IPS-18a (cell line): ENCODE measurements at regions not wholly inside any gene's neighbourhood (a gene's known extent, or its start where the extent isn't known, plus 50 kb on each side); places are given as distances from the start of the nearest gene placed in this dataset.

ENCODE experiments used
- H3K27ac ChIP-seq: one replicate; pipeline ENCODE4 v1.5.1; 2013; ENCODE audit warnings: low read length
- H3K27me3 ChIP-seq: one replicate; pipeline ENCODE4 v1.6.1; 2013; ENCODE audit warnings: mild to moderate bottlenecking, low read length; ENCODE audit not compliant: control insufficient read depth, insufficient read depth
- H3K36me3 ChIP-seq: one replicate; pipeline ENCODE4 v1.6.1; 2013; ENCODE audit warnings: low read depth, low read length; ENCODE audit not compliant: control insufficient read depth
- H3K4me1 ChIP-seq: one replicate; pipeline ENCODE4 v1.6.1; 2013; ENCODE audit warnings: low read depth, low read length; ENCODE audit not compliant: control insufficient read depth
- H3K4me3 ChIP-seq: one replicate; pipeline ENCODE4 v1.5.1; 2013; ENCODE audit warnings: low read length
- H3K9ac ChIP-seq: one replicate; pipeline ENCODE4 v1.6.1; 2013; ENCODE audit warnings: mild to moderate bottlenecking, low read length, moderate library complexity
- H3K9me3 ChIP-seq: one replicate; pipeline ENCODE4 v1.6.1; 2013; ENCODE audit warnings: low read depth, low read length; ENCODE audit not compliant: control insufficient read depth

DNA sequence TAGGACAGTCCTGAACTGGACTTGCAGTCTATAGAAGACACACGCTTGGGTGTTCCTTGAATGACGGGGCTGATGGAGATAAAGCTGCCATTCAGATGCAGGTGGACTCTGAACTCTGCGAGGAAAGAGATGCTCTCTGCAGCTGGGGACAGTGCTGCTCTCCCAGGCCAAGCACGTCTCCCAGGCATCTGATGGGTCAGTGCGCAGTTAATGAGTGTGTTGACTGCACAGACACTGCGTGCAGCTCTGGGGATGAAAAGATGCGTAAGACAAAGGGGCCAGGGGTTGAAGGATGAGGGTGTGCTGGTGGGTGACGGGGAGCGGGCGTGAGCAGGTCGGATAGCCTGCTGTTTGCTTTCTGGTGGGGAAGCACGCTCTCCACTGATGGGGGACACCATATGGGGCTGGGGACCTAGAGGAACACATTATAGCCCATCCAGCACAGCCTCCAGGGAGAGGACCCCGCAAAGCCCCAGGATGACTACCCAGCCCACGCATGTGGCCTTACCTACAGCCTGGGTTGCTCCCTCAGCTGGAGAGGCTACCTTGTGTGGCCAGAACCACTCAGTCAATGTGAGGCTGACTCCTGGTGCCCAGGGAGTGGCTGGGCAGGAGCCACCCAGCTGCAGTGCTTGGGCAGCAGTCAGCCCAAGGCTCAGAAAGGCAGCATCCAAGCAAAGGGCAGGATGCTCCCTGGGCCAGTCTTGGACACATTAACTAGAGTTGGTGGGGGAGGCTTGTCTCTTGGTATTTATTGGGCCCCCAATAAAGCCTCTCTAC, 246.3 kb downstream of the RBFOX3 start:
- Histone ChIP-seq H3K4me1 (no peaks in the 10 kb centered on the region), H3K27me3 (no peaks in the 10 kb centered on the region), H3K4me3 (no peak overlapping the region), H3K9me3 (no peaks in the 10 kb centered on the region), H3K36me3 (no peaks in the 10 kb centered on the region), H3K27ac (no peak overlapping the region), H3K9ac (no peak overlapping the region)

GRCh38 chr17:79363552-79364275, 247.1 kb downstream of the RBFOX3 start:
- no peaks in the 10 kb centered on the region for H3K27me3 ChIP-seq
- no peaks in the 10 kb centered on the region for H3K4me1 ChIP-seq
- no peaks in the 10 kb centered on the region for H3K9me3 ChIP-seq
- no peak overlapping the region for H3K4me3 ChIP-seq
- H3K27ac ChIP-seq: no peak overlapping the region
- H3K36me3 ChIP-seq: no peaks in the 10 kb centered on the region
- H3K9ac ChIP-seq: no peak overlapping the region

DNA sequence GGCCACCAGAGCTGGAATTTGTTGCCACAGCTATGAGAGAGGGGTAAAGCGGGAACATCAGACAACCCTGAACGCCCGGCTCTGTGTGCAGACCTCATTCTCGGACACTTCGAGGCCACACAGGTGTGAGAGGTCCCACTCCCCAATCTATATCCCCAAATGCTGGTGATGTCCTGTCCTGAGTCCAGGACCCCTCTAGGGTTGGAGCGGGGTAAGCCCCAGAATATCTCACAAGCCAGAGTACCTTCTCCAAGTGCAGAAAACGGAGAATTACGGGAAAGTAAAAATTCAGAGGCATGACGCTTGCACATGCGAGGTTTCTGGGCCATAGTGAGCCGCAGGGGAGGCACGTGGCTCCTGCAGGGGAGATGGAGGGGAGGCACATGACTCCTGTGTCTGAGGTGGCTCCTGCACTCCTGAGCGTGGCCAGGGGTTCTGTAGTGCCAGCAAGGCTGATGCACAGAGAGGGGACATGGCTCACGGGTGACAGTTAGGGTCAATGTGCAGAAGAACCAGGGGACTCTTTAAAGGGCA, 248.0 kb downstream of the RBFOX3 start:
- no peaks in the 10 kb centered on the region for H3K4me1 ChIP-seq
- H3K9me3 ChIP-seq: no peaks in the 10 kb centered on the region
- H3K27me3 ChIP-seq: no peaks in the 10 kb centered on the region
- no peak overlapping the region for H3K4me3 ChIP-seq
- H3K27ac ChIP-seq: no peak overlapping the region
- no peak overlapping the region for H3K9ac ChIP-seq
- H3K36me3 ChIP-seq: no peaks in the 10 kb centered on the region

- H3K36me3 ChIP-seq: no peaks in the 10 kb centered on the region
- H3K4me1 ChIP-seq: no peaks in the 10 kb centered on the region
- H3K27me3 ChIP-seq: no peaks in the 10 kb centered on the region
- no peak overlapping the region for H3K27ac ChIP-seq
- H3K4me3 ChIP-seq: no peak overlapping the region
- H3K9me3 ChIP-seq: no peaks in the 10 kb centered on the region
- no peak overlapping the region for H3K9ac ChIP-seq
Observed at GRCh38 chr17:79361873-79362771, 248.7 kb downstream of the RBFOX3 start.

DNA sequence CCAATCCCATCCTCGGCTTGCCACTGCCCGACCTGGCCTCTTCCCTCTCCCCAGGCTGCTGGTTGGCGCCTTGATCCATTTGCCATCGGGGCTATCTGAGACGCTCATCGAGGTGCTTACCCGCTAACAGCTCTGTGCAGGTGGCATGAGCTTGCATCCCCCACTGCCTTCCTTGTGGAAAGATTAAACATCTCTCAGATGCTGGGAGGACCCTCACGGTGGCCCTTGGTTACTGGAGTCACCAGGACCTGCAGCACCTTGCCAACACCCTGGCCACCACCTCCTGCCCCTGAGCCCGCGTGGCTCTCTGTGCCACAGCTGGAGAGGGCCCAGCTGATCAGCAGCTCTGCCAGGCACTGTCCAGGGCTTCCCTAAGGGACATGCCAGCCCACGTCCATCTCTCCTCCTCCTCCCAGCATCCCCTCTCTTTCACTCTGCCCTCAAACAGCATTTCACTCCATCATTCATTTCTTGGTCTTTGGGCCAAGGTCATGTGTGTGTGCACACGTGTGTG, 249.6 kb downstream of the RBFOX3 start:
- no peak overlapping the region for H3K9ac ChIP-seq
- no peaks in the 10 kb centered on the region for H3K36me3 ChIP-seq
- no peaks in the 10 kb centered on the region for H3K4me1 ChIP-seq
- H3K9me3 ChIP-seq: no peaks in the 10 kb centered on the region
- H3K27ac ChIP-seq: no peak overlapping the region
- no peaks in the 10 kb centered on the region for H3K27me3 ChIP-seq
- no peak overlapping the region for H3K4me3 ChIP-seq

GRCh38 chr17:79360196-79360595, 250.7 kb downstream of the RBFOX3 start:
- no peaks in the 10 kb centered on the region for H3K27me3 ChIP-seq
- H3K4me1 ChIP-seq: no peaks in the 10 kb centered on the region
- no peak overlapping the region for H3K9ac ChIP-seq
- no peaks in the 10 kb centered on the region for H3K36me3 ChIP-seq
- H3K27ac ChIP-seq: no peak overlapping the region
- no peak overlapping the region for H3K4me3 ChIP-seq
- H3K9me3 ChIP-seq: no peaks in the 10 kb centered on the region

GRCh38 chr17:79356839-79357447, 253.9 kb downstream of the RBFOX3 start:
- Histone ChIP-seq H3K4me3 (no peak overlapping the region), H3K27ac (no peak overlapping the region), H3K9me3 (no peaks in the 10 kb centered on the region), H3K4me1 (no peaks in the 10 kb centered on the region), H3K27me3 (no peaks in the 10 kb centered on the region), H3K36me3 (no peaks in the 10 kb centered on the region), H3K9ac (no peak overlapping the region)

GRCh38 chr17:79355165-79355564, 255.7 kb downstream of the RBFOX3 start:
- H3K9me3 ChIP-seq: no peaks in the 10 kb centered on the region
- H3K27ac ChIP-seq: no peak overlapping the region
- H3K36me3 ChIP-seq: no peaks in the 10 kb centered on the region
- H3K27me3 ChIP-seq: no peaks in the 10 kb centered on the region
- H3K9ac ChIP-seq: no peak overlapping the region
- H3K4me3 ChIP-seq: no peak overlapping the region
- H3K4me1 ChIP-seq: no peaks in the 10 kb centered on the region

- Histone ChIP-seq H3K36me3 (no peaks in the 10 kb centered on the region), H3K27ac (no peak overlapping the region), H3K9me3 (no peaks in the 10 kb centered on the region), H3K9ac (no peak overlapping the region), H3K4me3 (no peak overlapping the region), H3K4me1 (no peaks in the 10 kb centered on the region), H3K27me3 (no peaks in the 10 kb centered on the region)
Observed at GRCh38 chr17:79354173-79354820, 256.6 kb downstream of the RBFOX3 start.

DNA sequence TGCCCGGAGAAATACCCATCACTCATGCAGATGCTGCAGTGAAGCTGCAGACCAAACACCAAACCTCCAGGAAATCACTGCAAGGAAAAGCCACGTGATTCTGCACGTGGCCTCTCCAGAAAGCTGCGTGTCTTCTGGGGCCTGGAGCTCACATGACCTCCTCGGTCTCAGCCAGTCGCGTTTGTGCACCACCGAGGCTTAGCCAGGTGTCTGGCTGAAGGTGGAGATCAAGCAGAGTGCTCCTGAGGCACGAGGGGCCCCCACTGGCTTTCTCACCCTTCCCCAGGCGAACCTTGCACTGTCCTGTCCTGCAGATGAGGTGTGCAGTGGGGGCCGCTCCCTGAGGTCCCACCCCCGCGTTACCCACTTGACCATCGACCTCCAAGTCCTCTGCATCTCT, 257.3 kb downstream of the RBFOX3 start:
- no peak overlapping the region for H3K4me3 ChIP-seq
- no peaks in the 10 kb centered on the region for H3K9me3 ChIP-seq
- no peak overlapping the region for H3K9ac ChIP-seq
- no peaks in the 10 kb centered on the region for H3K27me3 ChIP-seq
- no peaks in the 10 kb centered on the region for H3K4me1 ChIP-seq
- no peaks in the 10 kb centered on the region for H3K36me3 ChIP-seq
- H3K27ac ChIP-seq: no peak overlapping the region
